ENCODE measurements at regions not wholly inside any gene's neighbourhood (a gene's known extent, or its start where the extent isn't known, plus 50 kb on each side); places are given as distances from the start of the nearest gene placed in this dataset.

DNA sequence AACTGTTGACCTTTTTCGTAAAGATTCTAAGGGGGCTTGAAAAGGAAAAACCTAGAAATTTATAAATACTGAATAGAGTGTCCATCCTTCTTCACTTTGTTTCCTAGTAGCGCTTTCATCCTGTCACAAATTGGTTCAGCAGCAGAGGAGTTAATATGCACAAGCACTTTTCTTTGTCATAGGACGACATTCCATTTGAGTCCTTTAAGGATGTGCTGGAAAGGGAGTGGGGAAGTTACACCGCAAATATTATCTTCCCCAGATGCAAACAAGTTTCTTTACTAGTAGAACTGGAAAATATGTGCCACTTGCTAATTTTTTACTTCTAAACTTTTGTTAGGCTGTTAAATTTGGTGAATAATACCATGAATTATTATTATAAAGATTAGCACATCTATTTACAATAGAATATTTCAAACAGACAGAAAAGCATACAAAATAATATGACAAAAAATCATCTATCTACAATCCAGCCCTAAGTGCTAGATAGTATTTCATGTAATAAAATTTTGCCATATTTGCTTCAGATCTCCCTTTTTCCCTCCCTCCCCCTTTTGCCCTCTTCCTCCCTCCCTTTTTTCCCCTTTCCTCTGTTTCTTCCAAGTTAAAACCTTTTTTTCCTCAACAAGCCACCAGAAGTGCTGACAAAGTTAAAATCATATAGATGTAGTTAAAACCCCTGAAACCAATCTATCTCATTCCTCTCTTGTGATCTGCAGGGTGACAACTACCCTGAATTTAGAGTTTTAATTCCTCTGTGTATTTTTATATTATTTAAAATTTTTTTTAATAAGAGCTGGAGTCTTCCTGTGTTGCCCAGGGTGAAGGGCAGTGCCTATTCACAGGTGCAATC is 50.5 kb upstream of the MAP4K3 start:
- in situ Hi-C loops (cut with HindIII; ENCODE audit: low sequenced_read_pairs), result no loop called here
- TF ChIP-seq, protein P1, sequence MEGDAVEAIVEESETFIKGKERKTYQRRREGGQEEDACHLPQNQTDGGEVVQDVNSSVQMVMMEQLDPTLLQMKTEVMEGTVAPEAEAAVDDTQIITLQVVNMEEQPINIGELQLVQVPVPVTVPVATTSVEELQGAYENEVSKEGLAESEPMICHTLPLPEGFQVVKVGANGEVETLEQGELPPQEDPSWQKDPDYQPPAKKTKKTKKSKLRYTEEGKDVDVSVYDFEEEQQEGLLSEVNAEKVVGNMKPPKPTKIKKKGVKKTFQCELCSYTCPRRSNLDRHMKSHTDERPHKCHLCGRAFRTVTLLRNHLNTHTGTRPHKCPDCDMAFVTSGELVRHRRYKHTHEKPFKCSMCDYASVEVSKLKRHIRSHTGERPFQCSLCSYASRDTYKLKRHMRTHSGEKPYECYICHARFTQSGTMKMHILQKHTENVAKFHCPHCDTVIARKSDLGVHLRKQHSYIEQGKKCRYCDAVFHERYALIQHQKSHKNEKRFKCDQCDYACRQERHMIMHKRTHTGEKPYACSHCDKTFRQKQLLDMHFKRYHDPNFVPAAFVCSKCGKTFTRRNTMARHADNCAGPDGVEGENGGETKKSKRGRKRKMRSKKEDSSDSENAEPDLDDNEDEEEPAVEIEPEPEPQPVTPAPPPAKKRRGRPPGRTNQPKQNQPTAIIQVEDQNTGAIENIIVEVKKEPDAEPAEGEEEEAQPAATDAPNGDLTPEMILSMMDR (IDR thresholded peaks at IDR 0.05; ENCODE audit: low read depth, low read length, missing control alignments), result no peak
- no peak overlapping the region for H3K4me3 ChIP-seq (ENCODE audit: low read depth, low read length)
- DNase-seq (ENCODE audit: low read depth), result no peak

- DNase-seq (ENCODE audit: low read depth), result peak; percentile 56
- H3K4me3 ChIP-seq (ENCODE audit: low read depth, low read length), result no peak overlapping the region
- TF ChIP-seq, protein P1 (IDR thresholded peaks at IDR 0.05; ENCODE audit: low read depth, low read length, missing control alignments), result no peak
- in situ Hi-C loops (cut with HindIII; ENCODE audit: low sequenced_read_pairs), result no loop called here
These were observed 51.4 kb upstream of the MAP4K3 start for GRCh38 chr2:39488450-39488849.

- no peak overlapping the region for H3K4me3 ChIP-seq (ENCODE audit: low read depth, low read length)
- in situ Hi-C loops (cut with HindIII; ENCODE audit: low sequenced_read_pairs), result no loop called here
- TF ChIP-seq, protein P1 (IDR thresholded peaks at IDR 0.05; ENCODE audit: low read depth, low read length, missing control alignments), result no peak
- no peak for DNase-seq (ENCODE audit: low read depth)
These were observed 53.5 kb upstream of the MAP4K3 start for GRCh38 chr2:39490586-39490985.

- TF ChIP-seq, protein P1 (IDR thresholded peaks at IDR 0.05; ENCODE audit: low read depth, low read length, missing control alignments), result no peak
These were observed 54.6 kb upstream of the MAP4K3 start for GRCh38 chr2:39491653-39492052.

DNA sequence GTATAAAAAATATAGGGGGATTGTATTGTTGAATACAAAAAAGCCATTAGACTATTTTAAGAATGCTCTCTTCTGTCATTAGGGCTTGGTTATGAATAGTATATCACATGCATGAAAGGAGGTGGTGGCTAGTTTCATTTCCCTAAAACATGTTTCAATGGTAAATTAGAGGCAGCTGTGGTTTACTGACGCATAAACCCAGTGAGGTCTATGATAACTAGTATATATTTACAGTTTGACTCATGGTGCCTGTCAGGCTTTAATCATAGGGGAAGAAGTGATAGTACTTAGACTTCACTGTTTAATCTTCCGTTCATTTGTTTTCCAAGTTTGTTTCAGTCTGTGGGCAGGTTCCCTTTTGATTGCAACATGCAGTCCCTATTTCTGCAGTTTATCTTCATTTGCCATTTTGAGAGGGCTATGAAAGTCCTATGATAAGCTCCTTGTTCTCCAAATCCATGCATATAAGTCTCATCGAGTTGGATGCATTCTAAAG is 55.1 kb upstream of the MAP4K3 start:
- in situ Hi-C loops (cut with HindIII; ENCODE audit: low sequenced_read_pairs), result no loop called here
- H3K4me3 ChIP-seq (ENCODE audit: low read depth, low read length), result no peak overlapping the region
- DNase-seq (ENCODE audit: low read depth), result peak; percentile 90

More at GRCh38 chr2:39491653-39492052, 54.6 kb upstream of the MAP4K3 start:
- H3K4me3 ChIP-seq (ENCODE audit: low read depth, low read length), result no peak overlapping the region
- no peak for DNase-seq (ENCODE audit: low read depth)
- in situ Hi-C loops (cut with HindIII; ENCODE audit: low sequenced_read_pairs), result no loop called here

DNA sequence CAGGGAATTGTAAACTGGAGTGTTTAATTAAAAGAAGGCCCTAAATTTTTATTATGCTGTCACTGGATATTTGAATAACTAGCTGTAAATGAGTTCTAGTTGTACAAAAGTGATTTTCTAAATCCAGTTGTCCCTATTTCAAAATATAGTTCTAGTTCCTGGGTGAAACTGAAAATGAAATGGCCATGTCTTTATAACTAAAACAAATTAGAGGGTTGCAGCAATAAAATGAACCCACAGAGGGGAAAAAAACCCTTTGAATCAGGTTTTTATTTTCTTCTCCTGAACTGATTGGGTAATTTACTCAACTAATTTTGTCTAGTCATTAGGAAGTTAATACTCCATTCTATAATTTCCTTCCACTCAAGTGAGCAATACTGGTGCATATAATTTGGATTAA is 55.6 kb upstream of the MAP4K3 start:
- H3K4me3 ChIP-seq (ENCODE audit: low read depth, low read length), result no peak overlapping the region
- DNase-seq (ENCODE audit: low read depth), result no peak
- in situ Hi-C loops (cut with HindIII; ENCODE audit: low sequenced_read_pairs), result no loop called here
- TF ChIP-seq, protein P1 (IDR thresholded peaks at IDR 0.05; ENCODE audit: low read depth, low read length, missing control alignments), result no peak

More for the DNA sequence above, 55.1 kb upstream of the MAP4K3 start:
- TF ChIP-seq, protein P1 (IDR thresholded peaks at IDR 0.05; ENCODE audit: low read depth, low read length, missing control alignments), result no peak

All from astrocyte of the cerebellum (primary cell).